ENCODE measurements at regions not wholly inside any gene's neighbourhood (a gene's known extent, or its start where the extent isn't known, plus 50 kb on each side); places are given as distances from the start of the nearest gene placed in this dataset.

GRCh38 chr4:1517592-1518411 lies 111.6 kb upstream of the NKX1-1 start:
- TF ChIP-seq CTCF (IDR thresholded peaks at IDR 0.05) (no peak), POLR2A (IDR thresholded peaks at IDR 0.05) (no peak)
